HG02938 (cell line): ENCODE measurements at regions not wholly inside any gene's neighbourhood (a gene's known extent, or its start where the extent isn't known, plus 50 kb on each side); places are given as distances from the start of the nearest gene placed in this dataset.
"Not testable (repeated sequence)": the region's sequence is repeated elsewhere in the genome, so short reads cannot be mapped to it uniquely, and the experiment has no call there.

Experiments
- ATAC-seq: cut with Tn5 transposase; IDR thresholded peaks from one replicate; pipeline ENCODE4 v1.9.1; 2021; ENCODE audit warnings: mild to moderate bottlenecking, moderate library complexity; ENCODE audit not compliant: unreplicated experiment

GRCh38 chr3:162512488-162512887, 1015.9 kb downstream of the OTOL1 start:
- ATAC-seq: no peak

- no peak for ATAC-seq
Measured at GRCh38 chr3:162517110-162517509, 1020.5 kb downstream of the OTOL1 start.

- no peak for ATAC-seq
Measured at GRCh38 chr3:162521669-162522068, 1025.1 kb downstream of the OTOL1 start.

GRCh38 chr3:162525066-162525742, 1028.6 kb downstream of the OTOL1 start:
- no peak for ATAC-seq

- no peak for ATAC-seq
Measured at GRCh38 chr3:162525771-162526170, 1029.2 kb downstream of the OTOL1 start.

GRCh38 chr3:162534431-162534830, 1037.8 kb downstream of the OTOL1 start:
- ATAC-seq: no peak

- ATAC-seq: no peak
Measured at GRCh38 chr3:162538491-162538890, 1041.9 kb downstream of the OTOL1 start.

GRCh38 chr3:162538906-162539305, 1042.3 kb downstream of the OTOL1 start:
- ATAC-seq: no peak

GRCh38 chr3:162540421-162540820, 1043.8 kb downstream of the OTOL1 start:
- no peak for ATAC-seq

GRCh38 chr3:162541923-162542322, 1045.3 kb downstream of the OTOL1 start:
- no peak for ATAC-seq

- no peak for ATAC-seq
Measured at GRCh38 chr3:162544246-162544645, 1047.6 kb downstream of the OTOL1 start.

- no peak for ATAC-seq
Measured at GRCh38 chr3:162546910-162547309, 1050.3 kb downstream of the OTOL1 start.

GRCh38 chr3:162547321-162547720, 1050.7 kb downstream of the OTOL1 start:
- no peak for ATAC-seq

GRCh38 chr3:162555761-162556160, 1059.2 kb downstream of the OTOL1 start:
- ATAC-seq: no peak

- no peak for ATAC-seq
Measured at GRCh38 chr3:162558016-162558415, 1061.4 kb downstream of the OTOL1 start.

GRCh38 chr3:162568706-162569105, 1072.1 kb downstream of the OTOL1 start:
- ATAC-seq: no peak

GRCh38 chr3:162569314-162569713, 1072.7 kb downstream of the OTOL1 start:
- ATAC-seq: no peak

- no peak for ATAC-seq
Measured at GRCh38 chr3:162584986-162585385, 1088.4 kb downstream of the OTOL1 start.

GRCh38 chr3:162586591-162586990, 1090.0 kb downstream of the OTOL1 start:
- no peak for ATAC-seq

- no peak for ATAC-seq
Measured at GRCh38 chr3:162597226-162597625, 1100.6 kb downstream of the OTOL1 start.

GRCh38 chr3:162598500-162598899, 1101.9 kb downstream of the OTOL1 start:
- peak; percentile 58 for ATAC-seq

- ATAC-seq: not testable (repeated sequence)
Measured at GRCh38 chr3:162599742-162600141, 1103.1 kb downstream of the OTOL1 start.

GRCh38 chr3:162601101-162601670, 1104.6 kb downstream of the OTOL1 start:
- no peak for ATAC-seq
